ENCODE measurements at regions not wholly inside any gene's neighbourhood (a gene's known extent, or its start where the extent isn't known, plus 50 kb on each side); places are given as distances from the start of the nearest gene placed in this dataset.
A peak's percentile ranks its signal among the peaks of the same experiment; 100 is the strongest.

DNA sequence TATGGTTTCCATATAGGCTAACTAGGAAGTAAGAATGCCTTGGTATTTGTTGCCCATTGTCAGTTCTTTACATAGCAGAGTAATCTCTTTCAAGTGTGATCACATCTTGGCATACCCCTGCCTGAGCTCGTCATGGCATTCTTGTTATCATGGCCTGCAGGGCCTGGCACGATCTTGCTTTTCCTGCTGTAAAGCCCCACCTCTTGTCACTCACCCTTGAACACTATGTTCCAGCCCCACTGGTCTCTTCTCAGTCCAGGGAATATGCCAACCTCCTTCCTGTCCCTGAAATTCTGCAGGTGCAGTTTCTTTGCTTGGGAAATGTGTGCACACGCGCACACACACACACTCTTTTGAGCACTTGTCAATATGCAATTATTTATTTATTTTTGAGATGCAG, 250.2 kb upstream of the DMRT1 start (continued):
- no peak for TF ChIP-seq ZNF394 (tag by site-specific recombination; IDR thresholded peaks at IDR 0.05; ENCODE audit: borderline replicate concordance)
- TF ChIP-seq ZNF561 (tag by site-specific recombination; IDR thresholded peaks at IDR 0.05; ENCODE audit: borderline replicate concordance), result no peak

DNA sequence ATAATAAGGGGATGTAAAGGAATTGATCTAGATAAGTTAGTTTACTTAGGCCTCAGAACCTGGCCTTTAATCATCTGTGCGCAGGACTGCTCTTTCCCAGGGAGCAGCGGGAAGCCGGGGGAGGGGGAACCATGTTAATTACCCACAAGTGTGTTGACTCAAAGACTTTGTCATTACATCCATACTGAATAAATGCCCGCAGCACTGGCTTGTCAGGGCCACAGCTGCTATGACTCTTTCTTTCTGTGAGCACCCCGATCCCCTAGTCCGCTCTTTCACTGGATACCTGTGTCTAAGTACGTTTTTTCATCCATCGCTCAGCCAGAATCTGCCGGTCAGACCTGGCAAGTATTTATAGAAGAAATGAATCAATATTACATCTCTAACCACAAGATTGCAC, 249.3 kb upstream of the DMRT1 start:
- POLR2A ChIA-PET, result no interaction called here
- no peaks in the 10 kb centered on the region for H3K36me3 ChIP-seq (ENCODE audit: control insufficient read depth in 2 of 2, insufficient read depth in 1 of 2, low read length in 2 of 2)
- H3K4me1 ChIP-seq (ENCODE audit: control insufficient read depth, insufficient read depth, low read length), result peaks cover 35% of the 10 kb centered on the region
- TF ChIP-seq ZNF391 (tag by site-specific recombination; IDR thresholded peaks at IDR 0.05; ENCODE audit: borderline replicate concordance, low read depth), result no peak
- 0 out of 2 replicates have a peak, but pooled peaks have one; percentile 25 for TF ChIP-seq MZF1 (tag by site-specific recombination; IDR thresholded peaks at IDR 0.05; ENCODE audit: borderline replicate concordance)
- TF ChIP-seq ZNF776 (tag by site-specific recombination; IDR thresholded peaks at IDR 0.05; ENCODE audit: borderline replicate concordance), result no peak
- no peak for TF ChIP-seq ZFP37 (tag by site-specific recombination; IDR thresholded peaks at IDR 0.05)
- TF ChIP-seq ZNF548 (tag by site-specific recombination; IDR thresholded peaks at IDR 0.05), result no peak
- no peak for TF ChIP-seq ZFP41 (tag by site-specific recombination; IDR thresholded peaks at IDR 0.05; ENCODE audit: borderline replicate concordance)
- no peak for TF ChIP-seq ZBTB8A (tag by site-specific recombination; IDR thresholded peaks at IDR 0.05)
- TF ChIP-seq ZNF660 (tag by site-specific recombination; IDR thresholded peaks at IDR 0.05), result no peak
- no peak for TF ChIP-seq ZNF184 (tag by site-specific recombination; IDR thresholded peaks at IDR 0.05)
- TF ChIP-seq ZNF76 (tag by site-specific recombination; IDR thresholded peaks at IDR 0.05; ENCODE audit: borderline replicate concordance, low read depth), result no peak
- TF ChIP-seq, protein P1, sequence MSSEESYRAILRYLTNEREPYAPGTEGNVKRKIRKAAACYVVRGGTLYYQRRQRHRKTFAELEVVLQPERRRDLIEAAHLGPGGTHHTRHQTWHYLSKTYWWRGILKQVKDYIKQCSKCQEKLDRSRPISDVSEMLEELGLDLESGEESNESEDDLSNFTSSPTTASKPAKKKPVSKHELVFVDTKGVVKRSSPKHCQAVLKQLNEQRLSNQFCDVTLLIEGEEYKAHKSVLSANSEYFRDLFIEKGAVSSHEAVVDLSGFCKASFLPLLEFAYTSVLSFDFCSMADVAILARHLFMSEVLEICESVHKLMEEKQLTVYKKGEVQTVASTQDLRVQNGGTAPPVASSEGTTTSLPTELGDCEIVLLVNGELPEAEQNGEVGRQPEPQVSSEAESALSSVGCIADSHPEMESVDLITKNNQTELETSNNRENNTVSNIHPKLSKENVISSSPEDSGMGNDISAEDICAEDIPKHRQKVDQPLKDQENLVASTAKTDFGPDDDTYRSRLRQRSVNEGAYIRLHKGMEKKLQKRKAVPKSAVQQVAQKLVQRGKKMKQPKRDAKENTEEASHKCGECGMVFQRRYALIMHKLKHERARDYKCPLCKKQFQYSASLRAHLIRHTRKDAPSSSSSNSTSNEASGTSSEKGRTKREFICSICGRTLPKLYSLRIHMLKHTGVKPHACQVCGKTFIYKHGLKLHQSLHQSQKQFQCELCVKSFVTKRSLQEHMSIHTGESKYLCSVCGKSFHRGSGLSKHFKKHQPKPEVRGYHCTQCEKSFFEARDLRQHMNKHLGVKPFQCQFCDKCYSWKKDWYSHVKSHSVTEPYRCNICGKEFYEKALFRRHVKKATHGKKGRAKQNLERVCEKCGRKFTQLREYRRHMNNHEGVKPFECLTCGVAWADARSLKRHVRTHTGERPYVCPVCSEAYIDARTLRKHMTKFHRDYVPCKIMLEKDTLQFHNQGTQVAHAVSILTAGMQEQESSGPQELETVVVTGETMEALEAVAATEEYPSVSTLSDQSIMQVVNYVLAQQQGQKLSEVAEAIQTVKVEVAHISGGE (tag by site-specific recombination; conservative IDR thresholded peaks at IDR 0.05; ENCODE audit: low read depth), result no peak
- TF ChIP-seq HOXD13 (CRISPR knock-in tag; IDR thresholded peaks at IDR 0.05; ENCODE audit: borderline replicate concordance), result no peak
- TF ChIP-seq, protein P2, sequence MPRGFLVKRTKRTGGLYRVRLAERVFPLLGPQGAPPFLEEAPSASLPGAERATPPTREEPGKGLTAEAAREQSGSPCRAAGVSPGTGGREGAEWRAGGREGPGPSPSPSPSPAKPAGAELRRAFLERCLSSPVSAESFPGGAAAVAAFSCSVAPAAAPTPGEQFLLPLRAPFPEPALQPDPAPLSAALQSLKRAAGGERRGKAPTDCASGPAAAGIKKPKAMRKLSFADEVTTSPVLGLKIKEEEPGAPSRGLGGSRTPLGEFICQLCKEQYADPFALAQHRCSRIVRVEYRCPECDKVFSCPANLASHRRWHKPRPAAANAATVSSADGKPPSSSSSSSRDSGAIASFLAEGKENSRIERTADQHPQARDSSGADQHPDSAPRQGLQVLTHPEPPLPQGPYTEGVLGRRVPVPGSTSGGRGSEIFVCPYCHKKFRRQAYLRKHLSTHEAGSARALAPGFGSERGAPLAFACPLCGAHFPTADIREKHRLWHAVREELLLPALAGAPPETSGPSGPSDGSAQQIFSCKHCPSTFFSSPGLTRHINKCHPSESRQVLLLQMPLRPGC (tag by site-specific recombination; IDR thresholded peaks at IDR 0.05), result no peak
- TF ChIP-seq, protein P3, sequence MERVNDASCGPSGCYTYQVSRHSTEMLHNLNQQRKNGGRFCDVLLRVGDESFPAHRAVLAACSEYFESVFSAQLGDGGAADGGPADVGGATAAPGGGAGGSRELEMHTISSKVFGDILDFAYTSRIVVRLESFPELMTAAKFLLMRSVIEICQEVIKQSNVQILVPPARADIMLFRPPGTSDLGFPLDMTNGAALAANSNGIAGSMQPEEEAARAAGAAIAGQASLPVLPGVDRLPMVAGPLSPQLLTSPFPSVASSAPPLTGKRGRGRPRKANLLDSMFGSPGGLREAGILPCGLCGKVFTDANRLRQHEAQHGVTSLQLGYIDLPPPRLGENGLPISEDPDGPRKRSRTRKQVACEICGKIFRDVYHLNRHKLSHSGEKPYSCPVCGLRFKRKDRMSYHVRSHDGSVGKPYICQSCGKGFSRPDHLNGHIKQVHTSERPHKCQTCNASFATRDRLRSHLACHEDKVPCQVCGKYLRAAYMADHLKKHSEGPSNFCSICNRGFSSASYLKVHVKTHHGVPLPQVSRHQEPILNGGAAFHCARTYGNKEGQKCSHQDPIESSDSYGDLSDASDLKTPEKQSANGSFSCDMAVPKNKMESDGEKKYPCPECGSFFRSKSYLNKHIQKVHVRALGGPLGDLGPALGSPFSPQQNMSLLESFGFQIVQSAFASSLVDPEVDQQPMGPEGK (tag by site-specific recombination; IDR thresholded peaks at IDR 0.05), result no peak
- no peak for TF ChIP-seq ZNF146 (tag by site-specific recombination; IDR thresholded peaks at IDR 0.05)
- no peak for TF ChIP-seq ZNF768 (tag by site-specific recombination; IDR thresholded peaks at IDR 0.05)
- TF ChIP-seq, protein P4, sequence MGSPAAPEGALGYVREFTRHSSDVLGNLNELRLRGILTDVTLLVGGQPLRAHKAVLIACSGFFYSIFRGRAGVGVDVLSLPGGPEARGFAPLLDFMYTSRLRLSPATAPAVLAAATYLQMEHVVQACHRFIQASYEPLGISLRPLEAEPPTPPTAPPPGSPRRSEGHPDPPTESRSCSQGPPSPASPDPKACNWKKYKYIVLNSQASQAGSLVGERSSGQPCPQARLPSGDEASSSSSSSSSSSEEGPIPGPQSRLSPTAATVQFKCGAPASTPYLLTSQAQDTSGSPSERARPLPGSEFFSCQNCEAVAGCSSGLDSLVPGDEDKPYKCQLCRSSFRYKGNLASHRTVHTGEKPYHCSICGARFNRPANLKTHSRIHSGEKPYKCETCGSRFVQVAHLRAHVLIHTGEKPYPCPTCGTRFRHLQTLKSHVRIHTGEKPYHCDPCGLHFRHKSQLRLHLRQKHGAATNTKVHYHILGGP (tag by site-specific recombination; IDR thresholded peaks at IDR 0.05), result no peak
- TF ChIP-seq, protein P5, sequence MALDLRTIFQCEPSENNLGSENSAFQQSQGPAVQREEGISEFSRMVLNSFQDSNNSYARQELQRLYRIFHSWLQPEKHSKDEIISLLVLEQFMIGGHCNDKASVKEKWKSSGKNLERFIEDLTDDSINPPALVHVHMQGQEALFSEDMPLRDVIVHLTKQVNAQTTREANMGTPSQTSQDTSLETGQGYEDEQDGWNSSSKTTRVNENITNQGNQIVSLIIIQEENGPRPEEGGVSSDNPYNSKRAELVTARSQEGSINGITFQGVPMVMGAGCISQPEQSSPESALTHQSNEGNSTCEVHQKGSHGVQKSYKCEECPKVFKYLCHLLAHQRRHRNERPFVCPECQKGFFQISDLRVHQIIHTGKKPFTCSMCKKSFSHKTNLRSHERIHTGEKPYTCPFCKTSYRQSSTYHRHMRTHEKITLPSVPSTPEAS (tag by site-specific recombination; IDR thresholded peaks at IDR 0.05), result no peak
- TF ChIP-seq TRIM28 (IDR thresholded peaks at IDR 0.05; ENCODE audit: borderline replicate concordance, low read length), result peak; percentile 76; the same call in 1 of the 2 replicates
- no peak for TF ChIP-seq ZNF555 (tag by site-specific recombination; conservative IDR thresholded peaks at IDR 0.05)
- TF ChIP-seq ZNF16 (tag by site-specific recombination; IDR thresholded peaks at IDR 0.05; ENCODE audit: low read depth), result no peak
- TF ChIP-seq, protein P6, sequence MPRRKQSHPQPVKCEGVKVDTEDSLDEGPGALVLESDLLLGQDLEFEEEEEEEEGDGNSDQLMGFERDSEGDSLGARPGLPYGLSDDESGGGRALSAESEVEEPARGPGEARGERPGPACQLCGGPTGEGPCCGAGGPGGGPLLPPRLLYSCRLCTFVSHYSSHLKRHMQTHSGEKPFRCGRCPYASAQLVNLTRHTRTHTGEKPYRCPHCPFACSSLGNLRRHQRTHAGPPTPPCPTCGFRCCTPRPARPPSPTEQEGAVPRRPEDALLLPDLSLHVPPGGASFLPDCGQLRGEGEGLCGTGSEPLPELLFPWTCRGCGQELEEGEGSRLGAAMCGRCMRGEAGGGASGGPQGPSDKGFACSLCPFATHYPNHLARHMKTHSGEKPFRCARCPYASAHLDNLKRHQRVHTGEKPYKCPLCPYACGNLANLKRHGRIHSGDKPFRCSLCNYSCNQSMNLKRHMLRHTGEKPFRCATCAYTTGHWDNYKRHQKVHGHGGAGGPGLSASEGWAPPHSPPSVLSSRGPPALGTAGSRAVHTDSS (tag by site-specific recombination; IDR thresholded peaks at IDR 0.05), result no peak
- peak; percentile 83 for TF ChIP-seq ZFHX2 (tag by site-specific recombination; conservative IDR thresholded peaks at IDR 0.05)

More for the DNA sequence above, 249.3 kb upstream of the DMRT1 start:
- H3K27ac ChIP-seq (ENCODE audit: extremely low read depth, low read depth, low read length), result no peak overlapping the region; the same call in 1 of the 2 replicates
- no peak overlapping the region for H3K4me3 ChIP-seq (ENCODE audit: low read depth, low read length)
- H3K9me3 ChIP-seq (ENCODE audit: control insufficient read depth, insufficient read depth, low read depth, low read length), result no peaks in the 10 kb centered on the region
- CTCF ChIA-PET, result interaction anchor here (1.0 kb wide), 1 partner anchor 11 kb away, joined by 3 read pairs; no protein-coding TSS in a partner anchor

Data from HEK293 (cell line).